ENCODE measurements at regions not wholly inside any gene's neighbourhood (a gene's known extent, or its start where the extent isn't known, plus 50 kb on each side); places are given as distances from the start of the nearest gene placed in this dataset.

GRCh38 chr16:80375973-80376372, 164.8 kb upstream of the DYNLRB2 start:
- TF ChIP-seq CTCF (conservative IDR thresholded peaks at IDR 0.05) (no peak), ZFX (IDR thresholded peaks at IDR 0.05) (no peak)

All from C4-2B (cell line).